ENCODE measurements at regions not wholly inside any gene's neighbourhood (a gene's known extent, or its start where the extent isn't known, plus 50 kb on each side); places are given as distances from the start of the nearest gene placed in this dataset.
"Not testable (repeated sequence)": the region's sequence is repeated elsewhere in the genome, so short reads cannot be mapped to it uniquely, and the experiment has no call there.

DNA sequence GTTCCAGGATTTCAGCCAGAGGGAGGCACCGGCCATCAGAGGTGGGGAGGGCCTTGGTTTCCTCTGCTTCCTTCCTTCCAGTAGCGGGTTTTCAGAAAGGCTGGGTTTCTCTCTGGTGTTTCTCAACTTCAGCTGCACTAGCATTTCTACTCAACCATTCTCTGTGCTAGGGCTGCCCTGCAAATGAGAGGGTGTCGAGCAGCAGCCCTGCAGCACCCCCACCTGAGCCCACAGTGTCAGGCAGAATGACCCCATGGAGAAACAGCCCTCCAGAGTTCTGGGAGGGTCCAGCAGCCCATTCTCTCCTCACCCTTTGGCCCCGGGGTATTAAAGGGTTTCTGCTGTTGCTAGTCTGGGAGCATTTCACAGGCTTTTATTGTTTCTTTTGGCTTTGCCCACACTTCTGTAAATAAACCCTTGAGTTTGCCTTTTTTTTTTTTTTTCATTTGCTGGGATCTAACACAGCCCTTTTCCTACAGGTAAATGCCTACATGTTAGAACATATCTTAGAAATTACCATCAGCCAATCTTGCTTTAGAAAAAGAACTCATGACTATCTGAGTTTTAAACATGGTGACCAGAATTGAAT, 151.5 kb upstream of the VIPR2 start:
- Mint-ChIP-seq H3K9me3 (peaks cover 4% of the 10 kb centered on the region), H3K4me1 (no peaks in the 10 kb centered on the region), H3K27me3 (peaks cover 13% of the 10 kb centered on the region), H3K27ac (no peak overlapping the region), H3K36me3 (no peaks in the 10 kb centered on the region), H3K4me3 (no peak overlapping the region)
- DNase-seq: no peak

DNA sequence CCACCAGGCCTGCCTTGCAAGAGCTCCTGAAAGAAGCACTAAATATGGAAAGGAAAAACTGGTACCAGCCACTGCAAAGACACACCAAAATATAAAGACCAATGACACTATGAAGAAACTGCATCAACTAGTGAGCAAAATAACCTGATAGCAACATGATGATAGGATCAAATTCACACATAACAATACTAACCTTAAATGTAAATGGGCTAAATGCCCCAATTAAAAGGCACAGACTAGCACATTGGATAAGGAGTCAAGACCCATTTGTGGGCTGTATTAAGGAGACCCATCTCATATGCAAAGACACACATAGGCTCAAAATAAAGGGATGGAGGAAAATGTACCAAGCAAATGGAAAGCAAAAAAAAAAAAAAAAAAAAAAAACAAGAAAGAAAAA, 141.8 kb upstream of the VIPR2 start:
- H3K36me3 Mint-ChIP-seq, H3K27ac Mint-ChIP-seq, H3K4me1 Mint-ChIP-seq, DNase-seq, H3K4me3 Mint-ChIP-seq: not testable (repeated sequence)
- H3K9me3 Mint-ChIP-seq: peaks cover 17% of the 10 kb centered on the region
- H3K27me3 Mint-ChIP-seq: peaks cover 21% of the 10 kb centered on the region

- no peak for DNase-seq
- peaks cover 2% of the 10 kb centered on the region for H3K36me3 Mint-ChIP-seq
- no peak overlapping the region for H3K4me3 Mint-ChIP-seq
- H3K27ac Mint-ChIP-seq: no peak overlapping the region
- H3K27me3 Mint-ChIP-seq: peaks cover 42% of the 10 kb centered on the region
- H3K9me3 Mint-ChIP-seq: peaks cover 17% of the 10 kb centered on the region
- H3K4me1 Mint-ChIP-seq: no peaks in the 10 kb centered on the region
Measured at GRCh38 chr7:159281573-159281972, 136.9 kb upstream of the VIPR2 start.

GRCh38 chr7:159280008-159280407, 135.3 kb upstream of the VIPR2 start:
- no peaks in the 10 kb centered on the region for H3K4me1 Mint-ChIP-seq
- H3K36me3 Mint-ChIP-seq: no peaks in the 10 kb centered on the region
- H3K4me3 Mint-ChIP-seq: no peak overlapping the region
- H3K27me3 Mint-ChIP-seq: peaks cover 53% of the 10 kb centered on the region
- no peak overlapping the region for H3K27ac Mint-ChIP-seq
- H3K9me3 Mint-ChIP-seq: peaks cover 18% of the 10 kb centered on the region
- DNase-seq: no peak

DNA sequence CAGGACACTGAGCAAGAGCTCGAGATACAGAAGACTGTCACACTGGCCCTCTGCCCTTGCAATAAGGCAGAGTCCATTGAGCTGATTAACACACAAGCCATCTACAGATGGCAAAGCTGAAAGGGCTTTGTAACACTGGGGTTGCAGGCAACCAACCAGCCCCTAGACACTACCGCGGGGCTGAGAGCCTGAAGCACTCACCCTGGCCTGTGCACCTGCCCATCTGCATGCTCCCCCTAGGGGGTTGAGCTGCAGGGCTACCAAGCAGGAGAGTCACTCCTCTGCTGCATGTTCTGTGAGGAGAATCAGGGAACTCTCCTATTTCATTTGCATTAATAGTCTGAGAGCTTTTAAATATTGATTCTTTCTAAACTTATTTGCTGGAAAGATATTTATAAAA, 128.1 kb upstream of the VIPR2 start:
- Mint-ChIP-seq H3K4me1 (no peaks in the 10 kb centered on the region), H3K27ac (no peak overlapping the region), H3K36me3 (no peaks in the 10 kb centered on the region), H3K4me3 (no peak overlapping the region), H3K27me3 (peaks cover 26% of the 10 kb centered on the region), H3K9me3 (peaks cover 41% of the 10 kb centered on the region)
- no peak for DNase-seq

GRCh38 chr7:159271781-159272180, 127.1 kb upstream of the VIPR2 start:
- Mint-ChIP-seq H3K27ac (no peak overlapping the region), H3K4me1 (no peaks in the 10 kb centered on the region), H3K4me3 (no peak overlapping the region), H3K27me3 (peaks cover 19% of the 10 kb centered on the region), H3K9me3 (peaks cover 33% of the 10 kb centered on the region), H3K36me3 (no peaks in the 10 kb centered on the region)
- DNase-seq: no peak

GRCh38 chr7:159269745-159270144, 125.1 kb upstream of the VIPR2 start:
- Mint-ChIP-seq H3K36me3 (no peaks in the 10 kb centered on the region), H3K9me3 (peaks cover 22% of the 10 kb centered on the region), H3K4me3 (no peak overlapping the region), H3K27me3 (peaks cover 3% of the 10 kb centered on the region), H3K4me1 (no peaks in the 10 kb centered on the region), H3K27ac (no peak overlapping the region)
- DNase-seq: no peak

GRCh38 chr7:159263430-159263829, 118.8 kb upstream of the VIPR2 start:
- Mint-ChIP-seq H3K9me3 (peaks cover 17% of the 10 kb centered on the region), H3K4me3 (no peak overlapping the region), H3K27ac (no peak overlapping the region), H3K36me3 (peaks cover 2% of the 10 kb centered on the region), H3K4me1 (no peaks in the 10 kb centered on the region), H3K27me3 (peaks cover 22% of the 10 kb centered on the region)
- DNase-seq: no peak

- peaks cover 5% of the 10 kb centered on the region for H3K27me3 Mint-ChIP-seq
- no peak for DNase-seq
- no peaks in the 10 kb centered on the region for H3K4me1 Mint-ChIP-seq
- H3K4me3 Mint-ChIP-seq: no peak overlapping the region
- H3K36me3 Mint-ChIP-seq: no peaks in the 10 kb centered on the region
- no peaks in the 10 kb centered on the region for H3K9me3 Mint-ChIP-seq
- no peak overlapping the region for H3K27ac Mint-ChIP-seq
Measured at GRCh38 chr7:159253657-159254056, 109.0 kb upstream of the VIPR2 start.

GRCh38 chr7:159250471-159250870, 105.8 kb upstream of the VIPR2 start:
- Mint-ChIP-seq H3K4me3 (no peak overlapping the region), H3K36me3 (no peaks in the 10 kb centered on the region), H3K9me3 (no peaks in the 10 kb centered on the region), H3K4me1 (no peaks in the 10 kb centered on the region), H3K27ac (no peak overlapping the region), H3K27me3 (peaks cover 13% of the 10 kb centered on the region)
- no peak for DNase-seq

- no peak for DNase-seq
- Mint-ChIP-seq H3K36me3 (no peaks in the 10 kb centered on the region), H3K4me3 (no peak overlapping the region), H3K9me3 (no peaks in the 10 kb centered on the region), H3K27me3 (peaks cover 13% of the 10 kb centered on the region), H3K4me1 (no peaks in the 10 kb centered on the region), H3K27ac (no peak overlapping the region)
Measured at GRCh38 chr7:159249671-159250070, 105.0 kb upstream of the VIPR2 start.

DNA sequence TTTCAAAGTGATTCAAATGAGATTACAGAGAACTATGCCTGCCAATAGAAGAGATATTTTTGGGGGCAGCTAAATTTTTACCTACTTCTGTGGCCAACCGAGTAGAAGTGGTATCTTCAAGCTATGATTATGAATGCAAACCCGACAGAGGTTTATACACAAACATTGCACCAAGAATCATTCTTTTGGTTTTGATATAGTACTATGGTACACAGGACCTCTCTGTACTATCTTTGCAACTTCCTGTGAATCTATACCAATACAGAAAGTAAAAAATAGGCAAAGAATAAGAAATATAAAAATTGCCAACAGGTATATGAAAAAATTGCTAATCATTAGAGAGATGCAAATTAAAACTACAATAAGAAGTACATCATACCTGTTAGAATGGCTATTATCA, 103.2 kb upstream of the VIPR2 start:
- DNase-seq: no peak
- no peak overlapping the region for H3K27ac Mint-ChIP-seq
- no peaks in the 10 kb centered on the region for H3K9me3 Mint-ChIP-seq
- H3K4me3 Mint-ChIP-seq: no peak overlapping the region
- no peaks in the 10 kb centered on the region for H3K4me1 Mint-ChIP-seq
- H3K27me3 Mint-ChIP-seq: peaks cover 22% of the 10 kb centered on the region
- H3K36me3 Mint-ChIP-seq: no peaks in the 10 kb centered on the region

DNA sequence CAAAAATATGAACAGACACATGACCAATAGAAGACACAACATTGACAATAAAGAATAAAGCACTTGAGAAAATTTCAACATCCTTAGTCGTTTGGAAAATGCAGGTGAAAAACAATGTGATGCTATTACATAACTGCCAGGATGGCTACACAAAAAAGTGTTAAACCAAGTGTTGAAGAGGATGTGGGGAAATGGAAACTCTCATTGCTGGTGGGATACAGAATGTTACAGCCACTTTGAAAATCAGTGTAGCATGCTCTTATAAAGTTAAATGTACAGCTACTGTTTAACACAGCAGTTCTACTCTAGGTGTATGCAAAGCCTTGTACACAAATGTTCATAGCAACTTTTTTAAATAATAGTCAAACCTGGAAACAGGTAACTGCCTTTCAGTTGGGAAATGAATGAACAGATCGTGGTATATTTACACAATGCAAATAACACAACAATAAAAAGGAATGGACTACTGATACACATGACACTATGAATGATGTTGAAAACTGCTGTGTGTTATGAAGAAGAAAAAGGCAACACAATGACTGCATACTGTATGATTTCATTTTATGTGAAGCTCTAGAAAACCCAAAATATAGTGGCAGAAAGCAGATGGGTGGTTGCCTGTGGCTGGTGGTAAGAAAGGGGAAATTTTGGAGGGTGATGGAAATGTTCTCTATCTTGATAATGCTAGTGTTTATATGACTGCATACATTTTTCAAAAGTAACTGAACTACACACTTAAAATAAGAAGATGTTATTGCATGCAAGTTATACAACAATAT, 102.2 kb upstream of the VIPR2 start:
- Mint-ChIP-seq H3K9me3 (no peaks in the 10 kb centered on the region), H3K4me1 (no peaks in the 10 kb centered on the region), H3K27ac (no peak overlapping the region), H3K4me3 (no peak overlapping the region), H3K27me3 (peaks cover 24% of the 10 kb centered on the region), H3K36me3 (no peaks in the 10 kb centered on the region)
- DNase-seq: no peak

DNA sequence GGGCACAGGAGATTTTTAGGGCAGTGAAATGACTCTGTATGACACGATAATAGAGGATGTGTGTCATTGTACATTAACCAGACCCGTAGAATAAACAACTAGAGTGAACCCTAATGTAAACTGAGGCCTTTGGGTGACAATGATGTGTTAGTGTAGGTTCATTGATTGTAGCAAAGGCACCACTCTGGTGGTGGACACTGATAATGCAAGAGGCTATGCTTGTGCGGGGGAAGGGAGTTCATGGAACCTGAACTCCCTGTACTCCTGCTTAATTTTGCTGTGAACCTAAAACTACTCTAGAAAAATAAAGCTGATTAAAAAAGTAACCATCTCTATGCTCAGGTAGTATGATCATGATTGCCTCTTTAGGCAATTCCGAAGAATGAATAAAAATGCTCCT, 96.3 kb upstream of the VIPR2 start:
- Mint-ChIP-seq H3K9me3 (no peaks in the 10 kb centered on the region), H3K4me3 (no peak overlapping the region), H3K27ac (no peak overlapping the region), H3K4me1 (no peaks in the 10 kb centered on the region), H3K36me3 (no peaks in the 10 kb centered on the region), H3K27me3 (peaks cover 45% of the 10 kb centered on the region)
- no peak for DNase-seq

- peaks cover 41% of the 10 kb centered on the region for H3K27me3 Mint-ChIP-seq
- H3K27ac Mint-ChIP-seq: no peak overlapping the region
- H3K4me3 Mint-ChIP-seq: no peak overlapping the region
- no peak for DNase-seq
- H3K4me1 Mint-ChIP-seq: no peaks in the 10 kb centered on the region
- H3K9me3 Mint-ChIP-seq: no peaks in the 10 kb centered on the region
- H3K36me3 Mint-ChIP-seq: no peaks in the 10 kb centered on the region
Measured at GRCh38 chr7:159239028-159239427, 94.4 kb upstream of the VIPR2 start.

- Mint-ChIP-seq H3K27ac (no peak overlapping the region), H3K4me1 (no peaks in the 10 kb centered on the region), H3K9me3 (no peaks in the 10 kb centered on the region), H3K27me3 (peaks cover 38% of the 10 kb centered on the region), H3K36me3 (no peaks in the 10 kb centered on the region), H3K4me3 (no peak overlapping the region)
- DNase-seq: no peak
Measured at GRCh38 chr7:159238541-159238940, 93.9 kb upstream of the VIPR2 start.

Data from activated naive CD8-positive, alpha-beta T cell treated with anti-CD3 and anti-CD28 coated beads for 36 hours (primary cell).